OCI-LY3 (cell line): ENCODE measurements at regions not wholly inside any gene's neighbourhood (a gene's known extent, or its start where the extent isn't known, plus 50 kb on each side); places are given as distances from the start of the nearest gene placed in this dataset.
A peak's percentile ranks its signal among the peaks of the same experiment; 100 is the strongest.

Source experiments
- H2AFZ ChIP-seq: fragments of 200-600, 300-600 bp; shearing (Covaris generic); 2 replicates; pipeline ENCODE4 v1.6.0; 2014; ENCODE audit warnings: antibody characterized with exemption, low read depth, low read length
- H3K27ac ChIP-seq: fragments of 200-600, 300-600 bp; sonication (generic); 2 replicates; pipeline ENCODE4 v1.5.1; 2014; ENCODE audit warnings: mild to moderate bottlenecking, low read length, moderate library complexity, mixed read lengths
- H3K27me3 ChIP-seq: fragments of 200-600, 300-600 bp; sonication (generic); 2 replicates; pipeline ENCODE4 v1.6.1; 2014; ENCODE audit warnings: low read depth, low read length, mixed read lengths
- H3K36me3 ChIP-seq: fragments of 200-600, 300-600 bp; sonication (generic); replicated peaks from 2 replicates; pipeline ENCODE3; 2014; ENCODE audit warnings: low read depth, low read length, mixed read lengths
- H3K4me1 ChIP-seq: fragments of 300-600, 200-600 bp; sonication (generic); 2 replicates; pipeline ENCODE4 v1.6.1; 2014; ENCODE audit warnings: low read length, mixed read lengths
- H3K4me2 ChIP-seq: fragments of 200-600, 300-600 bp; sonication (generic); 2 replicates; pipeline ENCODE4 v1.6.1; 2014; ENCODE audit warnings: low read length, mixed read lengths
- H3K4me3 ChIP-seq: fragments of 300-600, 200-600 bp; sonication (generic); 2 replicates; pipeline ENCODE4 v1.5.1; 2014; ENCODE audit warnings: antibody characterized with exemption, mild to moderate bottlenecking, low read length, moderate library complexity
- H3K79me2 ChIP-seq: fragments of 300-600, 200-600 bp; shearing (Covaris generic); 2 replicates; pipeline ENCODE4 v1.6.1; 2014; ENCODE audit warnings: mild to moderate bottlenecking, low read length, mixed read lengths
- H3K9ac ChIP-seq: fragments of 300-600, 200-600 bp; shearing (Covaris generic); 2 replicates; pipeline ENCODE4 v1.6.0; 2014; ENCODE audit warnings: mild to moderate bottlenecking, low read length, moderate library complexity
- H3K9me3 ChIP-seq: fragments of 200-600, 300-600 bp; shearing (Covaris generic); 2 replicates; pipeline ENCODE4 v1.6.1; 2014; ENCODE audit warnings: low read length, mixed read lengths; ENCODE audit not compliant: insufficient read depth
- H4K20me1 ChIP-seq: fragments of 200-600, 300-600 bp; sonication (generic); 2 replicates; pipeline ENCODE4 v1.6.1; 2016; ENCODE audit warnings: low read length, mixed read lengths; ENCODE audit not compliant: insufficient read depth
- CTCF ChIP-seq: fragments of 200-600, 300-600 bp; sonication (generic); IDR thresholded peaks from 2 replicates; pipeline ENCODE4 v1.5.1; 2014; ENCODE audit warnings: antibody characterized with exemption, low read length, low read depth
- EZH2phosphoT487 ChIP-seq: fragments of 200-600 bp; shearing (Covaris generic); IDR thresholded peaks from 2 replicates; pipeline ENCODE4 v1.6.1; 2018; ENCODE audit warnings: antibody characterized with exemption, mixed run types, low read depth

GRCh38 chr7:130875265-130875741 lies 141.3 kb upstream of the KLF14 start:
- peaks cover 60% of the 10 kb centered on the region for H3K79me2 ChIP-seq
- no peak overlapping the region for H3K4me3 ChIP-seq
- no peak overlapping the region for H2AFZ ChIP-seq
- H3K4me2 ChIP-seq = no peak overlapping the region
- peaks cover 77% of the 10 kb centered on the region for H3K36me3 ChIP-seq
- H3K9me3 ChIP-seq = no peaks in the 10 kb centered on the region
- no peaks in the 10 kb centered on the region for H3K27me3 ChIP-seq
- H4K20me1 ChIP-seq = peaks cover 76% of the 10 kb centered on the region
- no peak overlapping the region for H3K9ac ChIP-seq
- peaks cover 4% of the 10 kb centered on the region for H3K4me1 ChIP-seq
- TF ChIP-seq EZH2phosphoT487 = no peak
- TF ChIP-seq CTCF = peak; percentile 54
- H3K27ac ChIP-seq = no peak overlapping the region

DNA sequence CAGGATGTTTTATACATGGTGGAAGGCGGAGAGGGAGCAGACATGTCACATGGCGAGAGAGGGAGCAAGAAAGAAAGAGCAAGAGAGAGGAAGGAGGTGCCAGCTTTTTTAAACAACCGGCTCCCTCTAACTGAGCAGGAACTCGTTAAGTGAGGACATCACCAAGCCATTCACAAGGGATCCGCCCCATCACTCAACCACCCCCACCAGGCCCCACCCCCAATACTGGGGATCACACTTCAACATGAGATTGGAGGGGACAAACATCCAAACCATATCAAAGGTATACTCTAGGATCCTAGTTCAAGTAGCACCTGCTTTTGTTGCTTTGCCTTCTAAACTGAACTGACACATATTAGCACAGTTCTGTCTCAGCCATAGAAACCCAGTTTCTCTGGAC lies 141.9 kb upstream of the KLF14 start:
- H4K20me1 ChIP-seq = peaks cover 75% of the 10 kb centered on the region
- TF ChIP-seq EZH2phosphoT487 = no peak
- no peak for TF ChIP-seq CTCF
- H3K4me1 ChIP-seq = no peaks in the 10 kb centered on the region; the same call in 1 of the 2 replicates
- H3K79me2 ChIP-seq = peaks cover 66% of the 10 kb centered on the region
- H3K9me3 ChIP-seq = no peaks in the 10 kb centered on the region
- no peak overlapping the region for H3K4me3 ChIP-seq
- no peak overlapping the region for H3K9ac ChIP-seq
- no peaks in the 10 kb centered on the region for H3K27me3 ChIP-seq
- no peak overlapping the region for H3K4me2 ChIP-seq
- no peak overlapping the region; the same call in 1 of the 2 replicates for H3K27ac ChIP-seq
- peaks cover 77% of the 10 kb centered on the region for H3K36me3 ChIP-seq
- no peak overlapping the region for H2AFZ ChIP-seq

GRCh38 chr7:130877236-130877990 lies 143.4 kb upstream of the KLF14 start:
- no peaks in the 10 kb centered on the region; the same call in 1 of the 2 replicates for H3K4me1 ChIP-seq
- no peak overlapping the region for H2AFZ ChIP-seq
- TF ChIP-seq CTCF (no peak), EZH2phosphoT487 (no peak)
- peaks cover 82% of the 10 kb centered on the region for H3K36me3 ChIP-seq
- H3K27me3 ChIP-seq = no peaks in the 10 kb centered on the region
- H3K9ac ChIP-seq = no peak overlapping the region
- H3K27ac ChIP-seq = no peak overlapping the region
- H3K4me3 ChIP-seq = no peak overlapping the region
- H3K79me2 ChIP-seq = peaks cover 79% of the 10 kb centered on the region
- H3K4me2 ChIP-seq = no peak overlapping the region
- no peaks in the 10 kb centered on the region for H3K9me3 ChIP-seq
- H4K20me1 ChIP-seq = peaks cover 87% of the 10 kb centered on the region

DNA sequence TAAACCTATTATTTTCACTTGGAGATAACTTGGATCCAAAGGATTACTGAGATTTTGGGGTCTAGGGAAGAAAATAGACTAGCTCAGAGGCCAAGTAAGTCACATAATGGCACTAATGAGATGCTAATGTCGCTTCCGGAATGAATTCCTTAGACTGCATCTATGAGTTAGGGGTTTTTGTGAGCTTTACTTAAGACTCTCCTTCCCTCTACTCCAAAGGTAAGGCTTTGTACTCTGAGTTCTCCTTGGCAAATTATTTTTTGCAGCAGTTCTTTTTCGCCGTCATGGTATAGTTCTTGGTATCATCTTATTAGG lies 143.9 kb upstream of the KLF14 start:
- Histone ChIP-seq H3K4me3 (no peak overlapping the region), H2AFZ (no peak overlapping the region), H3K9me3 (no peaks in the 10 kb centered on the region), H3K4me1 (no peaks in the 10 kb centered on the region; the same call in 1 of the 2 replicates), H3K36me3 (peaks cover 84% of the 10 kb centered on the region), H4K20me1 (peaks cover 87% of the 10 kb centered on the region), H3K4me2 (no peak overlapping the region), H3K27ac (no peak overlapping the region), H3K79me2 (peaks cover 83% of the 10 kb centered on the region), H3K27me3 (no peaks in the 10 kb centered on the region), H3K9ac (no peak overlapping the region)
- TF ChIP-seq EZH2phosphoT487 (no peak), CTCF (no peak)
